GM23338 (cell line): ENCODE measurements at regions not wholly inside any gene's neighbourhood (a gene's known extent, or its start where the extent isn't known, plus 50 kb on each side); places are given as distances from the start of the nearest gene placed in this dataset.

Source experiments
- ATAC-seq: fragments of 200-7000 bp; cut with Tn5 transposase; 3 replicates; pipeline ENCODE4 v1.9.1; 2020
- DNase-seq: peaks from one replicate; pipeline ENCODE4 v3.0.0-alpha.2; 2015; ENCODE audit warnings: low spot score
- H2AFZ ChIP-seq: fragments of 200-600 bp; sonication (generic); 2 replicates; pipeline ENCODE4 v1.8.0; 2016; ENCODE audit warnings: antibody characterized with exemption, mild to moderate bottlenecking, moderate library complexity
- H3F3A ChIP-seq: fragments of 200-600 bp; sonication (generic); replicated peaks from 2 replicates; pipeline ENCODE4 v1.8.0; 2017; ENCODE audit warnings: antibody characterized with exemption, mixed run types, low read depth
- H3K27ac ChIP-seq: fragments of 200-600 bp; sonication (generic); 2 replicates; pipeline ENCODE4 v1.6.1; 2016; ENCODE audit warnings: low read depth
- H3K27me3 ChIP-seq: fragments of 200-600 bp; sonication (generic); 2 replicates; pipeline ENCODE4 v1.8.0; 2016; ENCODE audit warnings: mild to moderate bottlenecking, mixed run types, moderate library complexity; ENCODE audit not compliant: insufficient read depth
- H3K36me3 ChIP-seq: fragments of 200-600 bp; sonication (generic); 2 replicates; pipeline ENCODE4 v1.8.0; 2016; ENCODE audit warnings: mild to moderate bottlenecking; ENCODE audit not compliant: insufficient read depth
- H3K4me1 ChIP-seq: fragments of 200-600 bp; sonication (generic); 2 replicates; pipeline ENCODE4 v1.8.0; 2016; ENCODE audit warnings: mild to moderate bottlenecking, moderate library complexity; ENCODE audit not compliant: insufficient read depth
- H3K4me2 ChIP-seq: fragments of 200-600 bp; sonication (generic); 2 replicates; pipeline ENCODE4 v1.7.1; 2017; ENCODE audit warnings: mixed run types
- H3K4me3 ChIP-seq: fragments of 200-600 bp; sonication (generic); 2 replicates; pipeline ENCODE4 v1.6.1; 2016; ENCODE audit warnings: mixed run types
- H3K79me2 ChIP-seq: fragments of 200-600 bp; sonication (generic); replicated peaks from 2 replicates; pipeline ENCODE4 v1.8.0; 2017; ENCODE audit warnings: mild to moderate bottlenecking; ENCODE audit not compliant: insufficient read depth
- H3K9me2 ChIP-seq: fragments of 200-600 bp; sonication (generic); 2 replicates; pipeline ENCODE4 v1.8.0; 2017; ENCODE audit not compliant: insufficient read depth
- H4K20me1 ChIP-seq: fragments of 200-600 bp; sonication (generic); replicated peaks from 2 replicates; pipeline ENCODE4 v1.8.0; 2017; ENCODE audit warnings: mild to moderate bottlenecking; ENCODE audit not compliant: insufficient read depth
- H3K27ac Mint-ChIP-seq: 2 replicates; pipeline ENCODE4 v1.8.0; 2020; ENCODE audit warnings: inconsistent platforms, mild to moderate bottlenecking, moderate library complexity, mixed read lengths
- H3K27me3 Mint-ChIP-seq: 3 replicates; pipeline ENCODE4 v1.8.0; 2022; ENCODE audit warnings: low read depth, mild to moderate bottlenecking, moderate library complexity, mixed read lengths, inconsistent platforms; ENCODE audit not compliant: insufficient read depth, poor library complexity
- H3K36me3 Mint-ChIP-seq: 3 replicates; pipeline ENCODE4 v1.8.0; 2021; ENCODE audit warnings: low read depth, mild to moderate bottlenecking, inconsistent platforms, moderate library complexity, mixed read lengths
- H3K4me1 Mint-ChIP-seq: 3 replicates; pipeline ENCODE4 v1.8.0; 2020; ENCODE audit warnings: mild to moderate bottlenecking, inconsistent platforms, mixed read lengths
- H3K4me3 Mint-ChIP-seq: 3 replicates; pipeline ENCODE4 v1.8.0; 2021; ENCODE audit warnings: moderate library complexity, mild to moderate bottlenecking, inconsistent platforms, mixed read lengths
- H3K9me3 Mint-ChIP-seq: 3 replicates; pipeline ENCODE4 v1.8.0; 2020; ENCODE audit warnings: moderate library complexity, mild to moderate bottlenecking, inconsistent platforms, mixed read lengths
- CREB1 ChIP-seq: fragments of 250-450 bp; sonication (Bioruptor Pico); IDR thresholded peaks from 2 replicates; pipeline ENCODE4 v1.5.0; 2020; ENCODE audit warnings: low read depth, mild to moderate bottlenecking, moderate library complexity
- CTCF ChIP-seq, 2 experiments: fragments of 200-600 bp in 1 of 2; sonication (generic) in 1 of 2; conservative IDR thresholded peaks; 2 replicates each; pipeline versions ENCODE4 v1.5.1 to v1.6.1; 2016 to 2017; ENCODE audit warnings: antibody characterized with exemption in 2 of 2, low read depth in 2 of 2, mild to moderate bottlenecking in 2 of 2, moderate library complexity in 1 of 2
- ETS1 ChIP-seq: IDR thresholded peaks from 2 replicates; pipeline ENCODE4 v1.6.1; 2016; ENCODE audit warnings: antibody characterized with exemption
- EZH2 ChIP-seq: fragments of 200-600 bp; sonication (generic); IDR thresholded peaks from one replicate; pipeline ENCODE4 v1.8.0; 2017; ENCODE audit warnings: antibody characterized with exemption, mild to moderate bottlenecking, low read depth; ENCODE audit not compliant: unreplicated experiment
- EZH2phosphoT487 ChIP-seq: fragments of 200-600 bp; sonication (generic); IDR thresholded peaks from one replicate; pipeline ENCODE4 v1.8.1; 2018; ENCODE audit warnings: antibody characterized with exemption; ENCODE audit not compliant: unreplicated experiment
- ZNF114 ChIP-seq: fragments of 250-450 bp; sonication (Bioruptor Pico); IDR thresholded peaks from 2 replicates; pipeline ENCODE4 v1.5.0; 2020; ENCODE audit warnings: mild to moderate bottlenecking, moderate library complexity
- TF ChIP-seq, protein P1 (sequence below): fragments of 250-450 bp; sonication (Bioruptor Pico); IDR thresholded peaks from 2 replicates; pipeline ENCODE4 v1.5.0; 2020; ENCODE audit warnings: mild to moderate bottlenecking, moderate library complexity

DNA sequence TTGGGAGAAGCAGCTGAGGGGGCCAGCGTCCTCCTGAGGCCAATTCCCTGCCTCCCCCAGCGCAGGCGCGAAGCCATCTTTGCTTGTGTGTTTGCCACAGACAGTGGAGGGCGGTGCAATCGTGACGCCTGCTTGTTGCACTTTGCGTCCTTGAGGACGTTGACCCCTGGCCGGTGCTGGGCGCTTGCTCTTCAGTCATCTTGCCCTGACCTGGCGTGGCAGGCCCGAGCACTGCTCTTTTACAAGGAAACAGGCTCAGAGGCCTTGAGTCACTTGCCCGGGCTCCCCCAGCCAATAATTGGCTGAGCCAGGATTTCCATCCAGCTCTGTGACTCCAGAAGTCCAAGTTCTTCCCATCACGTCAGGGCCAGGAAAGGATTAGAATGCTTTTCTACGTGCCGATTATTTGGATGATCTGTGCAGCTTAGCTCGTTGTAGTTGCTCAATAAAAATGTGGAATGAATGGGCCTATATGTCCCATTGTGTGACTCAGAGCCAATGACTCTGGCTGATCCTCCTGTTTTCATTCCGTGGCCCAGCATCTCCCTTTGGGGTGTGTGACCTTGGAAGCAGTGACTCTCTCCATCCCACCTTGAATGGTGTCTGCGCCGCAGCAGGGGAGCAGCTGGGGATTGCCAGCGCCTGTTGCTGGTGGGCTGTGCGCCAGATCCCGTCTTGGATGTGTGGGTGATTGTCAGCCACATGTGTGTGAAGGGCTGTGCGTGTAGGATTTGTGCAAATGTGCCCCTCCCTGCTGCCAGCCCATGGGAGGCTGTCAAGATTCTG is 214.1 kb downstream of the SEC14L1 start:
- Histone ChIP-seq H3K79me2 (no peaks in the 10 kb centered on the region; the same call in 1 of the 2 replicates), H3K4me3 (no peak overlapping the region), H2AFZ (no peak overlapping the region), H3K9me2 (no peaks in the 10 kb centered on the region), H3K4me2 (no peak overlapping the region), H4K20me1 (no peaks in the 10 kb centered on the region), H3K36me3 (no peaks in the 10 kb centered on the region), H3K4me1 (peaks cover 10% of the 10 kb centered on the region; the same call in 1 of the 2 replicates), H3K27me3 (no peaks in the 10 kb centered on the region), H3F3A (peaks cover 8% of the 10 kb centered on the region), H3K27ac (no peak overlapping the region)
- peaks cover 28% of the 10 kb centered on the region for H3K4me1 Mint-ChIP-seq
- peaks cover 48% of the 10 kb centered on the region for H3K27me3 Mint-ChIP-seq
- peaks cover 25% of the 10 kb centered on the region for H3K9me3 Mint-ChIP-seq
- peaks cover 15% of the 10 kb centered on the region for H3K36me3 Mint-ChIP-seq
- TF ChIP-seq CTCF (conservative IDR thresholded peaks at IDR 0.05; ENCODE audit: low read depth in 2 of 2) = no peak
- no peak for TF ChIP-seq ETS1
- ATAC-seq = no peak
- no peak overlapping the region for H3K27ac Mint-ChIP-seq
- DNase-seq = no peak
- no peak overlapping the region for H3K4me3 Mint-ChIP-seq

- no peak for TF ChIP-seq ZNF114 (CRISPR knock-in tag)
- TF ChIP-seq EZH2 = no peak
- no peak for TF ChIP-seq EZH2phosphoT487
- TF ChIP-seq CREB1 (CRISPR knock-in tag) = no peak
- TF ChIP-seq, protein P1, sequence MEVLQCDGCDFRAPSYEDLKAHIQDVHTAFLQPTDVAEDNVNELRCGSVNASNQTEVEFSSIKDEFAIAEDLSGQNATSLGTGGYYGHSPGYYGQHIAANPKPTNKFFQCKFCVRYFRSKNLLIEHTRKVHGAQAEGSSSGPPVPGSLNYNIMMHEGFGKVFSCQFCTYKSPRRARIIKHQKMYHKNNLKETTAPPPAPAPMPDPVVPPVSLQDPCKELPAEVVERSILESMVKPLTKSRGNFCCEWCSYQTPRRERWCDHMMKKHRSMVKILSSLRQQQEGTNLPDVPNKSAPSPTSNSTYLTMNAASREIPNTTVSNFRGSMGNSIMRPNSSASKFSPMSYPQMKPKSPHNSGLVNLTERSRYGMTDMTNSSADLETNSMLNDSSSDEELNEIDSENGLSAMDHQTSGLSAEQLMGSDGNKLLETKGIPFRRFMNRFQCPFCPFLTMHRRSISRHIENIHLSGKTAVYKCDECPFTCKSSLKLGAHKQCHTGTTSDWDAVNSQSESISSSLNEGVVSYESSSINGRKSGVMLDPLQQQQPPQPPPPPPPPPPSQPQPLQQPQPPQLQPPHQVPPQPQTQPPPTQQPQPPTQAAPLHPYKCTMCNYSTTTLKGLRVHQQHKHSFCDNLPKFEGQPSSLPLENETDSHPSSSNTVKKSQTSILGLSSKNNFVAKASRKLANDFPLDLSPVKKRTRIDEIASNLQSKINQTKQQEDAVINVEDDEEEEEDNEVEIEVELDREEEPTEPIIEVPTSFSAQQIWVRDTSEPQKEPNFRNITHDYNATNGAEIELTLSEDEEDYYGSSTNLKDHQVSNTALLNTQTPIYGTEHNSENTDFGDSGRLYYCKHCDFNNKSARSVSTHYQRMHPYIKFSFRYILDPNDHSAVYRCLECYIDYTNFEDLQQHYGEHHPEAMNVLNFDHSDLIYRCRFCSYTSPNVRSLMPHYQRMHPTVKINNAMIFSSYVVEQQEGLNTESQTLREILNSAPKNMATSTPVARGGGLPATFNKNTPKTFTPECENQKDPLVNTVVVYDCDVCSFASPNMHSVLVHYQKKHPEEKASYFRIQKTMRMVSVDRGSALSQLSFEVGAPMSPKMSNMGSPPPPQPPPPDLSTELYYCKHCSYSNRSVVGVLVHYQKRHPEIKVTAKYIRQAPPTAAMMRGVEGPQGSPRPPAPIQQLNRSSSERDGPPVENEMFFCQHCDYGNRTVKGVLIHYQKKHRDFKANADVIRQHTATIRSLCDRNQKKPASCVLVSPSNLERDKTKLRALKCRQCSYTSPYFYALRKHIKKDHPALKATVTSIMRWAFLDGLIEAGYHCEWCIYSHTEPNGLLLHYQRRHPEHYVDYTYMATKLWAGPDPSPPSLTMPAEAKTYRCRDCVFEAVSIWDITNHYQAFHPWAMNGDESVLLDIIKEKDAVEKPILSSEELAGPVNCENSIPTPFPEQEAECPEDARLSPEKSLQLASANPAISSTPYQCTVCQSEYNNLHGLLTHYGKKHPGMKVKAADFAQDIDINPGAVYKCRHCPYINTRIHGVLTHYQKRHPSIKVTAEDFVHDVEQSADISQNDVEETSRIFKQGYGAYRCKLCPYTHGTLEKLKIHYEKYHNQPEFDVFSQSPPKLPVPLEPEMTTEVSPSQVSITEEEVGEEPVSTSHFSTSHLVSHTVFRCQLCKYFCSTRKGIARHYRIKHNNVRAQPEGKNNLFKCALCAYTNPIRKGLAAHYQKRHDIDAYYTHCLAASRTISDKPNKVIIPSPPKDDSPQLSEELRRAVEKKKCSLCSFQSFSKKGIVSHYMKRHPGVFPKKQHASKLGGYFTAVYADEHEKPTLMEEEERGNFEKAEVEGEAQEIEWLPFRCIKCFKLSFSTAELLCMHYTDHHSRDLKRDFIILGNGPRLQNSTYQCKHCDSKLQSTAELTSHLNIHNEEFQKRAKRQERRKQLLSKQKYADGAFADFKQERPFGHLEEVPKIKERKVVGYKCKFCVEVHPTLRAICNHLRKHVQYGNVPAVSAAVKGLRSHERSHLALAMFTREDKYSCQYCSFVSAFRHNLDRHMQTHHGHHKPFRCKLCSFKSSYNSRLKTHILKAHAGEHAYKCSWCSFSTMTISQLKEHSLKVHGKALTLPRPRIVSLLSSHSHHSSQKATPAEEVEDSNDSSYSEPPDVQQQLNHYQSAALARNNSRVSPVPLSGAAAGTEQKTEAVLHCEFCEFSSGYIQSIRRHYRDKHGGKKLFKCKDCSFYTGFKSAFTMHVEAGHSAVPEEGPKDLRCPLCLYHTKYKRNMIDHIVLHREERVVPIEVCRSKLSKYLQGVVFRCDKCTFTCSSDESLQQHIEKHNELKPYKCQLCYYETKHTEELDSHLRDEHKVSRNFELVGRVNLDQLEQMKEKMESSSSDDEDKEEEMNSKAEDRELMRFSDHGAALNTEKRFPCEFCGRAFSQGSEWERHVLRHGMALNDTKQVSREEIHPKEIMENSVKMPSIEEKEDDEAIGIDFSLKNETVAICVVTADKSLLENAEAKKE = no peak
- TF ChIP-seq CTCF (conservative IDR thresholded peaks at IDR 0.05; ENCODE audit: low read depth in 2 of 2) = no peak
- no peaks in the 10 kb centered on the region for H4K20me1 ChIP-seq
- H3K36me3 ChIP-seq = no peaks in the 10 kb centered on the region
- H3K27me3 ChIP-seq = no peaks in the 10 kb centered on the region
- Mint-ChIP-seq H3K27ac (no peak overlapping the region), H3K27me3 (peaks cover 46% of the 10 kb centered on the region), H3K4me1 (peaks cover 18% of the 10 kb centered on the region), H3K4me3 (no peak overlapping the region), H3K9me3 (peaks cover 25% of the 10 kb centered on the region), H3K36me3 (peaks cover 15% of the 10 kb centered on the region)
- H3K4me1 ChIP-seq = peaks cover 8% of the 10 kb centered on the region; the same call in 1 of the 2 replicates
- no peak overlapping the region for H3K4me2 ChIP-seq
- no peak overlapping the region for H3K4me3 ChIP-seq
- no peaks in the 10 kb centered on the region; the same call in 1 of the 2 replicates for H3K79me2 ChIP-seq
- H2AFZ ChIP-seq = no peak overlapping the region
- no peak for ATAC-seq
- H3K27ac ChIP-seq = 0 out of 2 replicates have a peak overlapping the region, but pooled peaks have one; percentile 19
- H3K9me2 ChIP-seq = no peaks in the 10 kb centered on the region
- DNase-seq = no peak
- H3F3A ChIP-seq = peaks cover 8% of the 10 kb centered on the region
Measured at GRCh38 chr17:77356109-77356689, 215.4 kb downstream of the SEC14L1 start.
